A673 (cell line): ENCODE measurements at regions not wholly inside any gene's neighbourhood (a gene's known extent, or its start where the extent isn't known, plus 50 kb on each side); places are given as distances from the start of the nearest gene placed in this dataset.

Experiments
- BruUV-seq: library from RNA; stranded (reverse); fragments of 400-500 nt; replicated peaks from 2 replicates; lab custom pipeline; 2021; lab: Mats Ljungman, UMichigan
- CTCF ChIA-PET: fragments of 300-600 bp; sonication (Branson Sonifier 250); formaldehyde crosslinking; loops from one replicate; lab custom pipeline; 2022; ENCODE audit warnings: antibody characterized with exemption; lab: Charles Lee
- POLR2A ChIA-PET: fragments of 300-600 bp; sonication (Branson Sonifier 250); formaldehyde crosslinking; loops from one replicate; lab custom pipeline; 2022; ENCODE audit warnings: antibody characterized with exemption; ENCODE audit not compliant: low non-redundant PET; lab: Charles Lee
- DNase-seq: peaks from one replicate; pipeline ENCODE4 v3.0.0-alpha.2; 2015; ENCODE audit warnings: low spot score
- H3K27ac ChIP-seq: fragments of 200-600 bp; sonication (generic); 2 replicates; pipeline ENCODE4 v1.5.1; 2016; ENCODE audit warnings: mixed run types, low read depth, mild to moderate bottlenecking, mixed read lengths, antibody characterized with exemption, low read length; ENCODE audit not compliant: poor library complexity, severe bottlenecking
- H3K27me3 ChIP-seq: fragments of 200-600 bp; sonication (generic); replicated peaks from 2 replicates; pipeline ENCODE4 v1.6.1; 2017; ENCODE audit warnings: mixed run types, low read depth, mild to moderate bottlenecking, mixed read lengths, antibody characterized with exemption, low read length; ENCODE audit not compliant: insufficient read depth, poor library complexity
- H3K36me3 ChIP-seq: fragments of 200-600 bp; sonication (generic); 2 replicates; pipeline ENCODE4 v1.6.1; 2016; ENCODE audit warnings: mixed run types, mild to moderate bottlenecking, mixed read lengths, antibody characterized with exemption, low read length; ENCODE audit not compliant: insufficient read depth, poor library complexity, severe bottlenecking
- H3K4me1 ChIP-seq: fragments of 200-600 bp; sonication (generic); 2 replicates; pipeline ENCODE4 v1.6.1; 2017; ENCODE audit warnings: mixed run types, mild to moderate bottlenecking, mixed read lengths, antibody characterized with exemption, low read length; ENCODE audit not compliant: insufficient read depth, poor library complexity, severe bottlenecking
- H3K4me3 ChIP-seq: fragments of 200-600 bp; sonication (generic); 2 replicates; pipeline ENCODE4 v1.5.1; 2016; ENCODE audit warnings: low read depth, mixed run types, mild to moderate bottlenecking, mixed read lengths, low read length; ENCODE audit not compliant: poor library complexity, severe bottlenecking
- H3K9me3 ChIP-seq: fragments of 200-600 bp; sonication (generic); 2 replicates; pipeline ENCODE4 v1.6.1; 2016; ENCODE audit warnings: mixed run types, low read depth, mild to moderate bottlenecking, mixed read lengths, antibody characterized with exemption, low read length; ENCODE audit not compliant: poor library complexity, severe bottlenecking
- CTCF ChIP-seq: fragments of 300-800, 200-600 bp; sonication (generic); conservative IDR thresholded peaks from 2 replicates; pipeline ENCODE4 v1.5.1; 2017; ENCODE audit warnings: low read depth, mild to moderate bottlenecking, antibody characterized with exemption, low read length, moderate library complexity, mixed read lengths
- EZH2 ChIP-seq: fragments of 200-600 bp; sonication (generic); IDR thresholded peaks from 2 replicates; pipeline ENCODE4 v1.6.1; 2017; ENCODE audit warnings: borderline replicate concordance, low read depth, mild to moderate bottlenecking, mixed read lengths, antibody characterized with exemption, low read length; ENCODE audit not compliant: poor library complexity, severe bottlenecking
- intact Hi-C: fragments of 100-400 bp; cut with micrococcal nuclease; formaldehyde crosslinking; loops from one replicate; pipeline ENCODE4 v1.10.0; 2022; ENCODE audit not compliant: unreplicated experiment

GRCh38 chr18:65343571-65343970 is 407.2 kb upstream of the CDH7 start:
- TF ChIP-seq EZH2 (no peak), CTCF (no peak)
- Histone ChIP-seq H3K4me1 (no peaks in the 10 kb centered on the region), H3K36me3 (no peaks in the 10 kb centered on the region), H3K27me3 (no peaks in the 10 kb centered on the region), H3K4me3 (no peak overlapping the region), H3K27ac (no peak overlapping the region), H3K9me3 (no peaks in the 10 kb centered on the region)
- intact Hi-C loops: no loop called here
- ChIA-PET CTCF (no interaction called here), POLR2A (no interaction called here)
- BruUV-seq: no TSS peak
- DNase-seq: no peak

- intact Hi-C loops: no loop called here
- Histone ChIP-seq H3K27ac (no peak overlapping the region), H3K27me3 (no peaks in the 10 kb centered on the region), H3K36me3 (no peaks in the 10 kb centered on the region), H3K4me3 (no peak overlapping the region), H3K4me1 (no peaks in the 10 kb centered on the region), H3K9me3 (no peaks in the 10 kb centered on the region)
- ChIA-PET CTCF (no interaction called here), POLR2A (no interaction called here)
- no peak for DNase-seq
- no peak for TF ChIP-seq EZH2
- TF ChIP-seq CTCF: no peak
- BruUV-seq: no TSS peak
These were observed 414.4 kb upstream of the CDH7 start for GRCh38 chr18:65336411-65336810.

GRCh38 chr18:65329010-65329409 is 421.8 kb upstream of the CDH7 start:
- TF ChIP-seq CTCF (no peak), EZH2 (no peak)
- Histone ChIP-seq H3K36me3 (no peaks in the 10 kb centered on the region), H3K4me1 (no peaks in the 10 kb centered on the region), H3K27ac (no peak overlapping the region), H3K4me3 (no peak overlapping the region), H3K27me3 (no peaks in the 10 kb centered on the region), H3K9me3 (no peaks in the 10 kb centered on the region)
- DNase-seq: no peak
- CTCF ChIA-PET: no interaction called here
- intact Hi-C loops: no loop called here
- POLR2A ChIA-PET: no interaction called here
- no TSS peak for BruUV-seq
